Liver (tissue), 8 donors: ENCODE measurements at regions not wholly inside any gene's neighbourhood (a gene's known extent, or its start where the extent isn't known, plus 50 kb on each side); places are given as distances from the start of the nearest gene placed in this dataset.

Source experiments
- DNase-seq: peaks from one replicate; pipeline ENCODE4 v3.0.0-alpha.2; 2017; ENCODE audit warnings: low spot score
- H3K27ac ChIP-seq, 2 donors: one replicate each; pipeline ENCODE4 v1.7.0; 2013; ENCODE audit warnings: inconsistent platforms in 2 of 2, low read length in 2 of 2, control low read depth in 1 of 2, low read depth in 1 of 2, mild to moderate bottlenecking in 1 of 2
- H3K27me3 ChIP-seq, 4 donors: one replicate each; pipeline versions ENCODE4 v1.6.1 to v1.7.0; 2013; ENCODE audit warnings: low read length in 3 of 4, inconsistent platforms in 1 of 4, mild to moderate bottlenecking in 1 of 4, moderate library complexity in 1 of 4; ENCODE audit not compliant: control insufficient read depth in 4 of 4, insufficient read depth in 4 of 4
- H3K36me3 ChIP-seq, 4 donors: one replicate each; pipeline versions ENCODE4 v1.6.1 to v1.7.0; 2013; ENCODE audit warnings: low read length in 3 of 4, mild to moderate bottlenecking in 3 of 4, low read depth in 1 of 4, moderate library complexity in 1 of 4; ENCODE audit not compliant: control insufficient read depth in 4 of 4, insufficient read depth in 3 of 4
- H3K4me1 ChIP-seq, 4 donors: one replicate each; pipeline versions ENCODE4 v1.6.1 to v1.7.0; 2013; ENCODE audit warnings: low read length in 3 of 4, mild to moderate bottlenecking in 3 of 4, moderate library complexity in 1 of 4; ENCODE audit not compliant: control insufficient read depth in 4 of 4, insufficient read depth in 4 of 4
- H3K4me3 ChIP-seq, 3 donors: one replicate each; pipeline versions ENCODE4 v1.6.1 to v1.7.0; 2013; ENCODE audit warnings: low read length in 3 of 3, control low read depth in 1 of 3, low read depth in 1 of 3, mild to moderate bottlenecking in 1 of 3
- H3K9ac ChIP-seq, 2 donors: one replicate each; pipeline ENCODE4 v1.7.0; 2013; ENCODE audit warnings: low read length in 2 of 2, mild to moderate bottlenecking in 2 of 2, moderate library complexity in 2 of 2, control low read depth in 1 of 2, low read depth in 1 of 2
- H3K9me3 ChIP-seq, 4 donors: one replicate each; pipeline versions ENCODE4 v1.6.1 to v1.7.0; 2013; ENCODE audit warnings: low read length in 3 of 4; ENCODE audit not compliant: control insufficient read depth in 4 of 4
- ATF3 ChIP-seq: IDR thresholded peaks from 2 replicates; pipeline ENCODE4 v1.6.1; 2016; ENCODE audit warnings: antibody characterized with exemption
- CTCF ChIP-seq: fragments of 150-350 bp; IDR thresholded peaks from 2 replicates; pipeline ENCODE4 v1.5.1; 2017; ENCODE audit warnings: improper control_type of control experiment, low read depth, low read length; ENCODE audit not compliant: missing input control
- EGR1 ChIP-seq, 2 donors: IDR thresholded peaks; 2 replicates each; pipeline ENCODE4 v1.6.1; 2016 to 2018; ENCODE audit warnings: antibody characterized with exemption in 2 of 2, low read depth in 2 of 2
- FOXA1 ChIP-seq: IDR thresholded peaks from 2 replicates; pipeline ENCODE4 v1.6.1; 2016; ENCODE audit warnings: antibody characterized with exemption
- FOXA2 ChIP-seq: IDR thresholded peaks from 2 replicates; pipeline ENCODE4 v1.6.1; 2016; ENCODE audit warnings: antibody characterized with exemption
- GABPA ChIP-seq, 2 donors: IDR thresholded peaks in 1 of 2; conservative IDR thresholded peaks in 1 of 2; 2 replicates each; pipeline ENCODE4 v1.6.1; 2016; ENCODE audit warnings: antibody characterized with exemption in 2 of 2, mild to moderate bottlenecking in 1 of 2, moderate library complexity in 1 of 2
- HNF4A ChIP-seq, 2 donors: conservative IDR thresholded peaks; 2 replicates each; pipeline ENCODE4 v1.6.1; 2016; ENCODE audit warnings: antibody characterized with exemption in 2 of 2, mild to moderate bottlenecking in 2 of 2
- HNF4G ChIP-seq: IDR thresholded peaks from 2 replicates; pipeline ENCODE4 v1.6.1; 2016; ENCODE audit warnings: antibody characterized with exemption
- JUND ChIP-seq, 2 donors: IDR thresholded peaks; 2 replicates each; pipeline ENCODE4 v1.6.1; 2016; ENCODE audit warnings: antibody characterized with exemption in 2 of 2
- NR2F2 ChIP-seq: IDR thresholded peaks from 2 replicates; pipeline ENCODE4 v1.6.1; 2016; ENCODE audit warnings: antibody characterized with exemption
- RAD21 ChIP-seq, 2 donors: IDR thresholded peaks; 2 replicates each; pipeline ENCODE4 v1.6.1; 2016; ENCODE audit warnings: antibody characterized with exemption in 2 of 2, mild to moderate bottlenecking in 2 of 2
- RXRA ChIP-seq, 2 donors: IDR thresholded peaks; 2 replicates each; pipeline ENCODE4 v1.6.1; 2017 to 2018; ENCODE audit warnings: antibody characterized with exemption in 2 of 2, mild to moderate bottlenecking in 1 of 2
- SP1 ChIP-seq: IDR thresholded peaks from 2 replicates; pipeline ENCODE4 v1.6.1; 2018; ENCODE audit warnings: antibody characterized with exemption, mild to moderate bottlenecking
- TAF1 ChIP-seq: conservative IDR thresholded peaks from 2 replicates; pipeline ENCODE4 v1.6.1; 2016; ENCODE audit warnings: antibody characterized with exemption, mild to moderate bottlenecking
- YY1 ChIP-seq: IDR thresholded peaks from 2 replicates; pipeline ENCODE4 v1.6.1; 2016; ENCODE audit warnings: antibody characterized with exemption, mild to moderate bottlenecking
- WGBS: extraction: QIAGEN DNeasy Blood & Tissue Kit; methylation state at CpG from one replicate; pipeline ENCODE4 v1.1.7; 2013; 5-methylcytosine and 5-hydroxymethylcytosine counted together
- TF ChIP-seq, protein P1 (sequence below): IDR thresholded peaks from 2 replicates; pipeline ENCODE4 v1.6.1; 2016; ENCODE audit warnings: antibody characterized with exemption
- TF ChIP-seq, protein P2 (sequence below): IDR thresholded peaks from 2 replicates; pipeline ENCODE4 v1.6.1; 2016; ENCODE audit warnings: antibody characterized with exemption
- TF ChIP-seq, protein P3 (sequence below): IDR thresholded peaks from 2 replicates; pipeline ENCODE4 v1.6.1; 2016; ENCODE audit warnings: antibody characterized with exemption, mild to moderate bottlenecking
- donor health status: healthy.
- donor health status: healthy.
- donor health status: healthy.
- donor health status: healthy.
- donor health status: healthy.

DNA sequence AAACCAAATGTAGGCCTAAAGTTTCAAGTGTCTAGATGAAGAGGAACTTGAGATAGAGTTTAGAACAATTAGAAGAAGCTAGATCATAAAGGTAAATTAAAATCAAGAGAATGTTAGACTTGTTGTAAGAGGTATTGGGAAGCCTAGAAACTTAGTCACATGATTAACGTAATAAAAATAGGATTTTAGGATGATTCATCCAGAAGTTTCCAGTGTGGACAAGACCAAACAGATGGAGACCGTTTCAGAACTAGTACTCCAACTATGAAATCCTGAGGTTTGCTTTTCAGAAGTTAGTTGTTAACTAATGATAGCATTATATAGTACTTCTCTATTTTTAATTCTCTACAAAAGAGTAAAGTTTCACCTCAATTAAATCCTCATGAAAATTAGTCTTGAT is 104.9 kb downstream of the MZT1 start:
- peaks cover 0 to 2% (median 0%) of the 10 kb centered on the region in 4 donors for H3K9me3 ChIP-seq
- no peak overlapping the region for H3K27ac ChIP-seq
- no peaks in the 10 kb centered on the region for H3K36me3 ChIP-seq
- WGBS, result 59% methylated on average over 2 of the region's 2 CpGs
- no peaks in the 10 kb centered on the region for H3K4me1 ChIP-seq
- H3K4me3 ChIP-seq, result no peak overlapping the region
- H3K9ac ChIP-seq, result no peak overlapping the region
- no peak for TF ChIP-seq EGR1 (IDR thresholded peaks at IDR 0.05; ENCODE audit: low read depth in 2 of 2)
- TF ChIP-seq, protein P1, sequence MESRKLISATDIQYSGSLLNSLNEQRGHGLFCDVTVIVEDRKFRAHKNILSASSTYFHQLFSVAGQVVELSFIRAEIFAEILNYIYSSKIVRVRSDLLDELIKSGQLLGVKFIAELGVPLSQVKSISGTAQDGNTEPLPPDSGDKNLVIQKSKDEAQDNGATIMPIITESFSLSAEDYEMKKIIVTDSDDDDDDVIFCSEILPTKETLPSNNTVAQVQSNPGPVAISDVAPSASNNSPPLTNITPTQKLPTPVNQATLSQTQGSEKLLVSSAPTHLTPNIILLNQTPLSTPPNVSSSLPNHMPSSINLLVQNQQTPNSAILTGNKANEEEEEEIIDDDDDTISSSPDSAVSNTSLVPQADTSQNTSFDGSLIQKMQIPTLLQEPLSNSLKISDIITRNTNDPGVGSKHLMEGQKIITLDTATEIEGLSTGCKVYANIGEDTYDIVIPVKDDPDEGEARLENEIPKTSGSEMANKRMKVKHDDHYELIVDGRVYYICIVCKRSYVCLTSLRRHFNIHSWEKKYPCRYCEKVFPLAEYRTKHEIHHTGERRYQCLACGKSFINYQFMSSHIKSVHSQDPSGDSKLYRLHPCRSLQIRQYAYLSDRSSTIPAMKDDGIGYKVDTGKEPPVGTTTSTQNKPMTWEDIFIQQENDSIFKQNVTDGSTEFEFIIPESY, result no peak
- no peak for TF ChIP-seq RAD21 (IDR thresholded peaks at IDR 0.05)
- TF ChIP-seq, protein P2, sequence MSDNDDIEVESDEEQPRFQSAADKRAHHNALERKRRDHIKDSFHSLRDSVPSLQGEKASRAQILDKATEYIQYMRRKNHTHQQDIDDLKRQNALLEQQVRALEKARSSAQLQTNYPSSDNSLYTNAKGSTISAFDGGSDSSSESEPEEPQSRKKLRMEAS, result no peak
- no peak for TF ChIP-seq ATF3
- no peak for TF ChIP-seq TAF1
- no peak for TF ChIP-seq FOXA1
- TF ChIP-seq, protein P3, sequence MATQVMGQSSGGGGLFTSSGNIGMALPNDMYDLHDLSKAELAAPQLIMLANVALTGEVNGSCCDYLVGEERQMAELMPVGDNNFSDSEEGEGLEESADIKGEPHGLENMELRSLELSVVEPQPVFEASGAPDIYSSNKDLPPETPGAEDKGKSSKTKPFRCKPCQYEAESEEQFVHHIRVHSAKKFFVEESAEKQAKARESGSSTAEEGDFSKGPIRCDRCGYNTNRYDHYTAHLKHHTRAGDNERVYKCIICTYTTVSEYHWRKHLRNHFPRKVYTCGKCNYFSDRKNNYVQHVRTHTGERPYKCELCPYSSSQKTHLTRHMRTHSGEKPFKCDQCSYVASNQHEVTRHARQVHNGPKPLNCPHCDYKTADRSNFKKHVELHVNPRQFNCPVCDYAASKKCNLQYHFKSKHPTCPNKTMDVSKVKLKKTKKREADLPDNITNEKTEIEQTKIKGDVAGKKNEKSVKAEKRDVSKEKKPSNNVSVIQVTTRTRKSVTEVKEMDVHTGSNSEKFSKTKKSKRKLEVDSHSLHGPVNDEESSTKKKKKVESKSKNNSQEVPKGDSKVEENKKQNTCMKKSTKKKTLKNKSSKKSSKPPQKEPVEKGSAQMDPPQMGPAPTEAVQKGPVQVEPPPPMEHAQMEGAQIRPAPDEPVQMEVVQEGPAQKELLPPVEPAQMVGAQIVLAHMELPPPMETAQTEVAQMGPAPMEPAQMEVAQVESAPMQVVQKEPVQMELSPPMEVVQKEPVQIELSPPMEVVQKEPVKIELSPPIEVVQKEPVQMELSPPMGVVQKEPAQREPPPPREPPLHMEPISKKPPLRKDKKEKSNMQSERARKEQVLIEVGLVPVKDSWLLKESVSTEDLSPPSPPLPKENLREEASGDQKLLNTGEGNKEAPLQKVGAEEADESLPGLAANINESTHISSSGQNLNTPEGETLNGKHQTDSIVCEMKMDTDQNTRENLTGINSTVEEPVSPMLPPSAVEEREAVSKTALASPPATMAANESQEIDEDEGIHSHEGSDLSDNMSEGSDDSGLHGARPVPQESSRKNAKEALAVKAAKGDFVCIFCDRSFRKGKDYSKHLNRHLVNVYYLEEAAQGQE, result no peak
- no peak for TF ChIP-seq GABPA (IDR thresholded peaks at IDR 0.05 in 1 of 2, conservative IDR thresholded peaks at IDR 0.05 in 1 of 2)
- TF ChIP-seq YY1, result no peak
- TF ChIP-seq JUND (IDR thresholded peaks at IDR 0.05), result no peak
- TF ChIP-seq FOXA2, result no peak
- TF ChIP-seq RXRA (IDR thresholded peaks at IDR 0.05), result no peak
- no peak for TF ChIP-seq HNF4A (conservative IDR thresholded peaks at IDR 0.05)
- TF ChIP-seq CTCF, result no peak
- no peak for TF ChIP-seq NR2F2
- no peak for DNase-seq
- H3K27me3 ChIP-seq, result peaks cover 0 to 2% (median 1%) of the 10 kb centered on the region in 4 donors

DNA sequence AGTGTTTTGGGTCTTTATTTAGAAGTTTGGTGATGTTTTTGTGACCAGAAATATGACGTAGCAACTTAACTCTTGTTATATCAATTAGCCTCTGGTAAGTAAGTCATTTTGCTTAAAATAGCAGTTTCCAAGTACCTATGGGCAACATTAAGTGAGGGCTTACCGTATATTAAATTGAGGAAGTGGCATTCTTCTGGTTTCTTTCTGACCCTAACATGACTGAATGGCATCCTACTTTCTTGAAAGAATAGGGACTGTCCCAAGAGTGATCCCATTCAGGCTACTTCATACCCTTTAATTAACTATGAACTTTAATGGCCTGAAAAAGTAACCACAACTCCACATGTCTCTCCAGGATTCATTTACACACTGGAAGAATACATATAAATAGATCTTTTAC is 106.6 kb downstream of the MZT1 start:
- no peak overlapping the region for H3K27ac ChIP-seq
- no peak overlapping the region for H3K9ac ChIP-seq
- no peak for DNase-seq
- no peaks in the 10 kb centered on the region for H3K4me1 ChIP-seq
- 67% methylated on average over 2 of the region's 2 CpGs for whole genome bisulfite sequencing
- H3K4me3 ChIP-seq, result no peak overlapping the region
- H3K9me3 ChIP-seq, result no peaks in the 10 kb centered on the region
- peaks cover 0 to 2% (median 1%) of the 10 kb centered on the region in 4 donors for H3K27me3 ChIP-seq
- no peaks in the 10 kb centered on the region for H3K36me3 ChIP-seq
- TF ChIP-seq YY1 (no peak), NR2F2 (no peak), RXRA (IDR thresholded peaks at IDR 0.05) (no peak), JUND (IDR thresholded peaks at IDR 0.05) (no peak), HNF4A (conservative IDR thresholded peaks at IDR 0.05) (no peak), EGR1 (IDR thresholded peaks at IDR 0.05; ENCODE audit: low read depth in 2 of 2) (no peak), FOXA1 (no peak), GABPA (IDR thresholded peaks at IDR 0.05 in 1 of 2, conservative IDR thresholded peaks at IDR 0.05 in 1 of 2) (no peak), SP1 (no peak), RAD21 (IDR thresholded peaks at IDR 0.05) (no peak), HNF4G (no peak)
- TF ChIP-seq, protein P3, result no peak
- TF ChIP-seq, protein P2, result no peak
- TF ChIP-seq, protein P1, result no peak
